Astrocyte of the cerebellum (primary cell): ENCODE measurements at regions not wholly inside any gene's neighbourhood (a gene's known extent, or its start where the extent isn't known, plus 50 kb on each side); places are given as distances from the start of the nearest gene placed in this dataset.
A peak's percentile ranks its signal among the peaks of the same experiment; 100 is the strongest.

ENCODE experiments used
- DNase-seq: peaks from one replicate; pipeline ENCODE4 v3.0.0-alpha.2; 2011; ENCODE audit warnings: low read depth
- H3K4me3 ChIP-seq: 2 replicates; pipeline ENCODE4 v1.5.1; 2011; ENCODE audit warnings: mild to moderate bottlenecking, low read depth, low read length, moderate library complexity
- in situ Hi-C: cut with HindIII; loops from 2 replicates; pipeline ENCODE4 v1.10.0; 2017; ENCODE audit warnings: low sequenced_read_pairs
- TF ChIP-seq, protein P1 (sequence below): IDR thresholded peaks from 2 replicates; pipeline ENCODE4 v1.5.1; 2012; ENCODE audit warnings: low read length, low read depth, moderate library complexity, mild to moderate bottlenecking; ENCODE audit errors: missing control alignments

DNA sequence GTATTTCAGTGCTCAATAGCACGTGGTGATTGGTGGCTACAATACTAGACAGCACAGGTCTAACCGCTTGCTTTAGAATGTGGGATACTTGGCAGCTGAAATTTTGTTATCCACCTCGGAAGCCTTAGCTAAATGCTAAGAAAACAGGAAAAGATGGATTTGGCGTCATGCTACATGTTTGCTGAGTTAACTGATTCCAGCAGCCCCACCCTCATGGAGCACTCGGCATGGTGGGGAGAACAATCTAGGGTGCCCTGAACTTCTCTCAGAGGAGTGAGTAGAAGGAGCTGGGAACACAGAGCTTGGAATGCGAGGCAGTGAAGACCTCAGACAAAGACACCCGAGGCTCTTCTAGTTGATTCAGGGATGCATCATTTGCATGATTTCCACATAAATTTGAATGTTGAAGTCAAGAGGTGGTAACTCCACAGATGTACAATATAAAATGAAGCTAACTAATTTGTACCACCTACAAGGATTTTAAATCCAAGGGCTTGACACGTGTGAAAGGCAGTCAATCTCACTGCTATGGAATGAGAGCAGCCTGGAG, 145.1 kb upstream of the FSTL4 start:
- DNase-seq: no peak
- in situ Hi-C loops: no loop called here
- TF ChIP-seq, protein P1, sequence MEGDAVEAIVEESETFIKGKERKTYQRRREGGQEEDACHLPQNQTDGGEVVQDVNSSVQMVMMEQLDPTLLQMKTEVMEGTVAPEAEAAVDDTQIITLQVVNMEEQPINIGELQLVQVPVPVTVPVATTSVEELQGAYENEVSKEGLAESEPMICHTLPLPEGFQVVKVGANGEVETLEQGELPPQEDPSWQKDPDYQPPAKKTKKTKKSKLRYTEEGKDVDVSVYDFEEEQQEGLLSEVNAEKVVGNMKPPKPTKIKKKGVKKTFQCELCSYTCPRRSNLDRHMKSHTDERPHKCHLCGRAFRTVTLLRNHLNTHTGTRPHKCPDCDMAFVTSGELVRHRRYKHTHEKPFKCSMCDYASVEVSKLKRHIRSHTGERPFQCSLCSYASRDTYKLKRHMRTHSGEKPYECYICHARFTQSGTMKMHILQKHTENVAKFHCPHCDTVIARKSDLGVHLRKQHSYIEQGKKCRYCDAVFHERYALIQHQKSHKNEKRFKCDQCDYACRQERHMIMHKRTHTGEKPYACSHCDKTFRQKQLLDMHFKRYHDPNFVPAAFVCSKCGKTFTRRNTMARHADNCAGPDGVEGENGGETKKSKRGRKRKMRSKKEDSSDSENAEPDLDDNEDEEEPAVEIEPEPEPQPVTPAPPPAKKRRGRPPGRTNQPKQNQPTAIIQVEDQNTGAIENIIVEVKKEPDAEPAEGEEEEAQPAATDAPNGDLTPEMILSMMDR: no peak
- no peak overlapping the region for H3K4me3 ChIP-seq

DNA sequence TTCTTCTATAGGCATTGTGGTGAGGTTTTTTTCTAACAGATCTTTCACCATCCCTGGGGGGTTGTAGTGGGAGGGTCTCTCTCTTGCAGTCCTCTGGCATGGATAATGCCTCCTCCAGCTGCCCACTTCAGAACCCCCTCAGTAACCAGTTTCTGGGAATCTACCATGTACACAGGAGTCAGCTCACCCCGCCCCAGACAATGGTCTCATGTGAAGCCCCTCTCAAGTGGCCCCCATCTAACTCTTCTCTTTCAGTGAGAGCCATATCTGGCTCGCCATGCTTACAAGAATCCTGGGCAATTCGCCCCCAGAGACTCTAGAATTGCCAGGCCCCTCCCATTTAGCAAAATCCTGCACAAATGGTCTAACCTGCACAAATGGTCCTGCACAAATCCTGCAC, 144.4 kb upstream of the FSTL4 start:
- no peak overlapping the region for H3K4me3 ChIP-seq
- TF ChIP-seq, protein P1: no peak
- no peak for DNase-seq
- in situ Hi-C loops: no loop called here

DNA sequence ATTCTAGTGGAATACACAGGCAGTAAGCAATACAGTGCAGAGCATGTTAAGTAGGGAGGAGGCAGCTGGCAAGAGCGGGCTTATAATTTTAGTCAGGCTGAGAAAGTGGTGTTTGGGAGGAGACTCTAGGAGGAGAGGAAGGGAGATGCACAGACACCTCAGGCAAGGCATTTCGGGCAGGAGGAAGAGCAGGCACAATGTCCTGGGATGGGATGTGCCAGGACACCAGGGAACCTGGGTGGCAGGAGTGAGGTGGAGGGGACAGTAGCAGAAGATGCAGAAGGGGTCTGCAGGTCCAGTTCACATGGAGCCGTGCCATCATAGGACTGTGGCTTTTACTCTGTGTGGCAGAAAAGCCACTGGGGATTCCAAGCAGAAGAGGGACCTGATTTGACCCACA, 143.7 kb upstream of the FSTL4 start:
- in situ Hi-C loops: no loop called here
- DNase-seq: no peak
- H3K4me3 ChIP-seq: no peak overlapping the region
- TF ChIP-seq, protein P1: no peak

DNA sequence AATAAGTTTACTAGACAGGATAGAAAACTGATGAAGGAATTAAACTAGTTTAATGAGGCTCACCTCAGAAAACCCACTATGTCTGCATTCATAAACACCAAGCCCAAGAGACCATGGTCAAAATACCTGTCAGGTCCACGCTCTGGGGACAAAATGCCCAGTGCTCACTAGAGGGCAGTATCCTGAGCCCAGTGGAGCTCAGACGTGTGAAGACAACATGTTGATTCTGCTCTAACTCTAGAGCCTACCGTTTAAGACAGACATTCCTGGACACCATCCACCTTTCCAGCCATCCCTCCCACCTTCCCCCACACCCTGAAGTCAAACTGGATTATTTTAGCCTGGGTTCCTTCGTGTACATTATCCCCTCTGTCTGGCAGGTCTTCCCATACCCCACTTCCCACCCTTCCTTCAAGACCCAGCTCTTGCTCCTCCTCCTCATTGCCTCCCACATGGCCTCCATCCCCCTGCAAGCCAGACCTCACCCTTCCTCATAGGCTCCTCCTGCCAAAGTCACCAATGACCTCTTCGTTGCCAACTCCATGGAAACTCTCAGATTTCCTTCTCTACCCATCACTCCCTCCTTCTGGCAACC, 142.3 kb upstream of the FSTL4 start:
- H3K4me3 ChIP-seq: no peak overlapping the region
- DNase-seq: no peak
- in situ Hi-C loops: no loop called here
- TF ChIP-seq, protein P1: peak; percentile 67

DNA sequence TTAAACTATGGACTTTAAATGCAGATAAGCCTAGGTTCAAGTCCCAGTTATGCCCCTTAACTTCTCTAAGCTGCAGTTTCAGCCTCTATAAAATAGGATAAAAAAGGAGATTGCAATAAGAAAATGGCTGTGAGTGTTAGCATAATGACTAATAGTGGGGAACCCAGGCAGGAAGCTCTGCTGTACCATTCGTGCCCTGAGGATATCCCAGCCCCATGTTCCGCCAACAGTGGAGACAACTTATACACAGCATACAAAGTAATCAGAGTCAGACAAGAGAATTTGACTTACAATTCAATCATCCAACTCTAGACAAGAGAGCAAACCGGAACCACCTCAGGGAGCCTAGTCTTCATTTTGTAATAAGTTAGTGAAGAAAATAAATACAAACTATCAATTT, 141.5 kb upstream of the FSTL4 start:
- no peak overlapping the region for H3K4me3 ChIP-seq
- TF ChIP-seq, protein P1: no peak
- in situ Hi-C loops: no loop called here
- no peak for DNase-seq

DNA sequence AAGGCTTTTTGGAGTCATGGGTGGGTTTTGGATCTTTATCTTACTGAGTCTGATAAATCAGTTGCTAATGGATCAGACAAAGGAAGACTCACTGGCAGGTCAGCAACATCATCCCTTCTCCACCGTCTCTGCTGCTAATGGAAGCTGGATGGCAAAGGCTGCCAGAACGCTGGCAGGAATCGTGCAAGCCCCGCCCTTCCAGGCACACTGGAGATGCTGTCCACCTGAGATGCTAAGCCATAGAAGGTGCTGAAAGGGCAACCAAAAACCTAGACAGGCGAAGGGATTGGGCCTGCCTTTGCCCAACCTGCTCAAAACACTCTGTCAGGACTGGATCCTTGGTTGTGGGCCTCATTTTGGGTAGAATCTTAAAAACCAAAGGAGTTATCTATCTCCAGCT, 139.5 kb upstream of the FSTL4 start:
- no peak for DNase-seq
- in situ Hi-C loops: no loop called here
- TF ChIP-seq, protein P1: no peak
- H3K4me3 ChIP-seq: no peak overlapping the region
